Cerebellar nuclear complex (tissue), 1 donor: ENCODE measurements at regions not wholly inside any gene's neighbourhood (a gene's known extent, or its start where the extent isn't known, plus 50 kb on each side); places are given as distances from the start of the nearest gene placed in this dataset.

Source experiments
- DNase-seq, 2 experiments: peaks; one replicate each; lab custom pipeline; 2025; lab: John Stamatoyannopoulos, UW

GRCh38 chr5:174311121-174311520 lies 265.6 kb downstream of the NSG2 start:
- no peak for DNase-seq

- DNase-seq = peak in 1 of 2 experiments; percentile 17
Observed at GRCh38 chr5:174311531-174312269, 266.2 kb downstream of the NSG2 start.

DNA sequence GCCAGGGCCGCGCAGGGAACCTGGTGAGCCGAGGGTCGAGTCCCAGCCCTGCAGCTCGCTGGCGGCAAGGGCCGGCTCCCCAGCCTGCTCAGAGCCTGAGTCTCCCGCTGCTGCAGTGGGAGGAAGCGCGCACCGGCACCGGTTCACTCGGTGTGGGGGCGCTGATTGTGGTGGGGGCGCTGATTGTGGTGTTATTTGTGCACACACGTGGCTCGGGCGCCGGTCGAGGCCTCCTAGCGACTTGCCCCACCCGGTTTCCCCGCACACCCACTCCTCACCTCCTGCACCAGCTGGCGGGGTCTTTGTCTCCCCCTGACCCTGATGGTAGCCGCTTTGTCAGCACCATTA lies 266.7 kb downstream of the NSG2 start:
- no peak for DNase-seq

GRCh38 chr5:174312641-174313040 lies 267.1 kb downstream of the NSG2 start:
- no peak for DNase-seq

- no peak for DNase-seq
Observed at GRCh38 chr5:174313615-174314014, 268.1 kb downstream of the NSG2 start.

GRCh38 chr5:174314261-174314660 lies 268.8 kb downstream of the NSG2 start:
- DNase-seq = no peak

- no peak for DNase-seq
Observed at GRCh38 chr5:174315471-174315870, 270.0 kb downstream of the NSG2 start.

GRCh38 chr5:174315871-174316270 lies 270.4 kb downstream of the NSG2 start:
- DNase-seq = no peak

- no peak for DNase-seq
Observed at GRCh38 chr5:174316326-174316725, 270.8 kb downstream of the NSG2 start.

DNA sequence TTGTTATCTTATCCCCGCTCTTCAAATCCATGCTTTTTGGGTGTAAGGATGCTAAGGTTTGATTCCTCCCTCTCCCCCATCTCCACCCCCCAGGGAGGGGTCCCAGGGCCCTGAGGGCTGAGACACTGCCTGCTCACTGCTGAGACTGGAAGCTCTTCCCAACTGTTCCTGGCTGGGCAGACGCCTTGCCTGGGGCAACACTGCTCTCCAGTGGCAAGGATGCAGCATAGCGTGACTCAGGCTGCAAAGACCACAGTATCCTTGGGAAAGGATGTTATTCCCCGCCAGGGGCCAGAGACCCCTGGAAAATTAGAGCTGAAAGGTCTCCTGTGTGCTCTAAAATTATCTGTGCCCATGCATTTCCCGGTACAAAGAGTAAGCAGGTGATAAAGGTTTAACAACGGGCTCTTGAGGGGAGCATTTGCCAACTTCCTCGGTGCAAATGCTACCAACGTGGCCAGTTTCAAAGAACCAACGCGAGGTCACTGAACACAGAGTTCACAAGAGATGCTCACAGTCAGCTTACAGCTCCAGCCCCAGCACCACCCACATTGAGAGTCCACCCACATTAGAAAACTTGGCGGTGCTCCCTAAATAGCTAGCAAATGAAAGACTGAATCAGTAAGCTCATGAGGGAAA lies 271.9 kb downstream of the NSG2 start:
- DNase-seq = peak; percentile 14 to 21

GRCh38 chr5:174318578-174318977 lies 273.1 kb downstream of the NSG2 start:
- DNase-seq = no peak

DNA sequence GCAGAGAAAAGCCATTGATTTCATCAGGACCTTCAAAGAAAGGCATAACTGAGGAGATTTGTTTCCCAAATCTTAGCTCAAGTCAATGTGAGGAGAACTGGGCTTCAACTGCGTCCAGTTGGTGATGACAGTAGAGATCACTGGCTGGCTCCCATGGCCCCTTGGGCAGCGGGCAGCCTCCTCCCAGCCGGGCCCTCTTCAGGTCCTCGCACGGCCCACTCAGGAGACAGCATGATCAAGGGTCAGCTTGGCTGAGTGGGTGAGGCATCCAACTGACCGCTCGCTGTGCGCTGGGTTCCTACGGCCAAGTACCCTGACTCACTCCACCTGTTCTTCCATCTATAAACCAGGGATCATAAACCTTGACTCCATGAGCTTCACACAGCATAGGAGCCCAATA lies 274.0 kb downstream of the NSG2 start:
- no peak for DNase-seq

GRCh38 chr5:174320051-174320450 lies 274.5 kb downstream of the NSG2 start:
- no peak for DNase-seq

DNA sequence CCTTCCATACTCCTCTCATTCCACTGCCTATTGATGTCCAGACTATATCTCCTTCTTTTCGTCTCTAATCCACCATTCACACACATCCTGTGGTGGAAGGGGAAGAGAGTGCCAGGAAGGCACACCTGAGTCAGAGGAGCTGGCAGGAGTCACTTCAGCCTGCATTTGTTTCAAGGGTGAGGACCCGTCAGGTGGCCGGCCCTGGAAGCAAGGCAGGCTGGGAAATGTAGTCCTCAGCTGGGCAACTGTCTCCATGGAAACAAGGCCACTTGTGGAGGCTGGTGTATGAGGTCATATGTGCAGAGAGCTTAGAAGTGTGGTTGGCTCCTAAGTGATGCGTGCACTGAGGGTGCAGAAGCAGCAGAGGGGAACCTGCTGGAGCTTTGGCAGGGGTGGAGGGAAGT lies 278.4 kb downstream of the NSG2 start:
- peak; percentile 75 to 77 for DNase-seq

GRCh38 chr5:174324680-174325079 lies 279.2 kb downstream of the NSG2 start:
- peak in 1 of 2 experiments; percentile 9 for DNase-seq

- DNase-seq = no peak
Observed at GRCh38 chr5:174325431-174325830, 279.9 kb downstream of the NSG2 start.

DNA sequence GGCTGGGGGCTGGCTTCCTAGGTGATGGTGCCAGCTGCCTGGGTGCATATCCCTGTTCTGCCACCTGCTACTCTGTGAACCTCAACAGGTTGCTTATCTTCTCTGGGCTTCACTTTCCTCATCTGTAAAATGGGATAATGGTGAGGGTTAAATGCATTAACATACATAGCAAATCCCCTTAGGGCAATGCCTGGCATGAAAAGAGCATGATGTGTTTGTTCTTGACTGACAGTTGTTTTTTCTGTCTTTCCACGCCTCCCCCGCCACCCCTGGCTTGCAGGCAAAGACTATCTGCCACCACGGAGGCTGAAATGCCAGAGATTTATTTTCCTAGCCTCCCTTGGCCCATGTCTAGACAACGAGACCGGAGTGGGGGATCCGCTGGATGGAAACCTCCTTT lies 280.5 kb downstream of the NSG2 start:
- DNase-seq = no peak

GRCh38 chr5:174326372-174326771 lies 280.9 kb downstream of the NSG2 start:
- DNase-seq = no peak

DNA sequence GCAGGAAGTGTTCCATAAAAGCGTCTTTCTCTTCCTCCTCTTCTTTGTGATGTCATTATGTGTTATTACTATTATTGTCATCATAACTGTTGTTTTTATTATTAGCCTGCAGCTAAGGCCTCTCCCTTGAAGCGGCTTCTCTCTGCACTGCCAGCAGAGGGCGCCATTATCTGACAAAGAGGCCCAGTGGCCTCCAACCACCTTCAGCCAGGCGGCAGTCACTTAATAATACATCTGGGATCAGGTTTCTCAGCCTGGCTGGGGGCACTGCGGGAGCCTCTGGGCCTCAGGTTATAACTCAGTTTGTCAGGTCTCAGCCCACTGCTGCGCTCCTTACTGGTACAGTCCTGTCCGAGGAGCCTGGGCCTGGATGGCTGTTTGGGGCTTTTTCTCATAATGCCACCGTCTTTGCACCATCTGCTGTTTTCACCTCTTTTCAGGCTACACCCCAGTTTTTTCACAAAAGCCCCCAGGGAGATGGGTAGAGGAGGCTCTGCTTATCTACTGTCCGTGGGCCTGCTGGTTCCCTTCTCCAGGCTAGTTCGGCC lies 281.9 kb downstream of the NSG2 start:
- no peak for DNase-seq

DNA sequence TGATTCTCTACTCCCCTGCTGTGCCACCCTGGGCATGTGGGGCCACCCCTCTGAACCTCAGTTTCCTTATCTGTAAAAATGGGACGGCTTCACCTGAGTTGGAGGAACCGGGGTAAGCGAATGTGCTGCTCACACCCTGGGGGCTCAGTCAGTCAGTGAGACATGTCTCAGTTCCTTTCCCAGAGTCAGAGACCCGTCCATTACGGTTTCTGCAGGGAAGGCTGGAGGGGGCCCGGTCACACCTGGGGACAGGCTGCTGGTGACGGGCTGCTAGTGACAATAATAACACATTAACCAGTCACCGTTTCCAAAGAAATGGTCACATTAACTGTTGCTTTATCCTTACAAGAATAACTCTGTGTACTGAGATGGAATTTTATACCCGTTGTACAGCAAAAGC lies 282.4 kb downstream of the NSG2 start:
- no peak for DNase-seq

- no peak for DNase-seq
Observed at GRCh38 chr5:174328631-174329299, 283.3 kb downstream of the NSG2 start.

DNA sequence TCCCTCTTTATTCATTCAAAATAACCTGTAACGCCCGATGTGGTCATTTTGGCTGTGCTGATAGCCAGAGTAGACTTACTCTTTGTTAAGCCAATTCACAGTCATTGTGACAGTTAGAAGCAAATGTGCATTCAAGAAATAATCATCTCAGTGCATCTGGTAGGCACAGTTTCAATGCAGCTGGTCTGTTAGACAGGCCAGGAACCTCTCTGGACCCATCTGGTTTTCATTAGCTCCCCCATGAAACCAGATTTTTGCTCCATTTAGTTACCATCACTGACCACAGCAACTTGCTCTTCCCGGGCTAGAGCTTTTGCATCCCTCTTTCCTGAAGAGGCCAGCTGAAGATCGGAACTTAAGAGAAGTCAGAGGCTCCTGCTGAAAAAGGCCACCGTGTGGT lies 284.2 kb downstream of the NSG2 start:
- no peak for DNase-seq
